Loucy (cell line): ENCODE measurements at regions not wholly inside any gene's neighbourhood (a gene's known extent, or its start where the extent isn't known, plus 50 kb on each side); places are given as distances from the start of the nearest gene placed in this dataset.

Experiments used
- H2AFZ ChIP-seq: fragments of 200-600 bp; sonication (generic); 2 replicates; pipeline ENCODE4 v1.6.0; 2016; ENCODE audit warnings: antibody characterized with exemption, mild to moderate bottlenecking, low read length, moderate library complexity
- H3F3A ChIP-seq: fragments of 200-600 bp; 2 replicates; pipeline ENCODE4 v1.6.0; 2016; ENCODE audit warnings: antibody characterized with exemption, low read depth, mild to moderate bottlenecking
- H3K27me3 ChIP-seq: fragments of 200-600 bp; sonication (generic); 2 replicates; pipeline ENCODE4 v1.6.1; 2014; ENCODE audit warnings: low read length, mild to moderate bottlenecking; ENCODE audit not compliant: insufficient read depth, poor library complexity, severe bottlenecking
- H3K36me3 ChIP-seq: fragments of 200-600 bp; sonication (generic); 2 replicates; pipeline ENCODE4 v1.6.1; 2016; ENCODE audit warnings: low read length; ENCODE audit not compliant: insufficient read depth
- H3K4me1 ChIP-seq: fragments of 200-600 bp; sonication (generic); 2 replicates; pipeline ENCODE4 v1.5.1; 2014; ENCODE audit warnings: low read length, mild to moderate bottlenecking; ENCODE audit not compliant: insufficient read depth, poor library complexity, severe bottlenecking
- H3K4me2 ChIP-seq: fragments of 200-600 bp; sonication (generic); 2 replicates; pipeline ENCODE4 v1.6.0; 2014; ENCODE audit warnings: antibody characterized with exemption, low read length, low read depth, mild to moderate bottlenecking; ENCODE audit not compliant: poor library complexity, severe bottlenecking
- H3K4me3 ChIP-seq: fragments of 200-600 bp; sonication (generic); 2 replicates; pipeline ENCODE4 v1.5.1; 2014; ENCODE audit warnings: low read length, mild to moderate bottlenecking, mixed read lengths; ENCODE audit not compliant: poor library complexity, severe bottlenecking
- H3K79me2 ChIP-seq: fragments of 200-600 bp; sonication (generic); 2 replicates; pipeline ENCODE4 v1.6.1; 2014; ENCODE audit warnings: low read length; ENCODE audit not compliant: insufficient read depth
- H3K9ac ChIP-seq: fragments of 200-600 bp; sonication (generic); 2 replicates; pipeline ENCODE4 v1.6.0; 2014; ENCODE audit warnings: mild to moderate bottlenecking, low read depth, low read length, moderate library complexity; ENCODE audit not compliant: poor library complexity, severe bottlenecking
- H3K9me2 ChIP-seq: fragments of 200-600 bp; sonication (generic); replicated peaks from 2 replicates; pipeline ENCODE4 v1.6.1; 2016; ENCODE audit warnings: low read depth, low read length, mixed read lengths
- H3K9me3 ChIP-seq: fragments of 200-600 bp; sonication (generic); 2 replicates; pipeline ENCODE4 v1.6.1; 2014; ENCODE audit warnings: mild to moderate bottlenecking, antibody characterized with exemption, low read length, low read depth; ENCODE audit not compliant: insufficient read depth
- H4K20me1 ChIP-seq: fragments of 200-600 bp; sonication (generic); 2 replicates; pipeline ENCODE4 v1.6.0; 2014; ENCODE audit warnings: antibody characterized with exemption, low read length, mild to moderate bottlenecking; ENCODE audit not compliant: insufficient read depth, poor library complexity, severe bottlenecking
- CTCF ChIP-seq: fragments of 200-600 bp; sonication (generic); conservative IDR thresholded peaks from 2 replicates; pipeline ENCODE4 v1.5.1; 2014; ENCODE audit warnings: mild to moderate bottlenecking, antibody characterized with exemption, low read length
- EZH2phosphoT487 ChIP-seq: fragments of 200-600 bp; IDR thresholded peaks from 2 replicates; pipeline ENCODE4 v1.6.1; 2018; ENCODE audit warnings: antibody characterized with exemption, mild to moderate bottlenecking, moderate library complexity, borderline replicate concordance

- Histone ChIP-seq H3K9me3 (no peaks in the 10 kb centered on the region), H3F3A (no peaks in the 10 kb centered on the region), H3K4me3 (no peak overlapping the region), H2AFZ (no peak overlapping the region), H3K4me1 (no peaks in the 10 kb centered on the region), H3K36me3 (no peaks in the 10 kb centered on the region), H3K27me3 (no peaks in the 10 kb centered on the region), H4K20me1 (no peaks in the 10 kb centered on the region), H3K4me2 (no peak overlapping the region), H3K9ac (no peak overlapping the region), H3K9me2 (no peaks in the 10 kb centered on the region), H3K79me2 (no peaks in the 10 kb centered on the region)
- no peak for TF ChIP-seq CTCF
These were observed 1019.3 kb upstream of the ADGRB3 start for GRCh38 chr6:67615796-67616195.

GRCh38 chr6:67608099-67608749 lies 1026.9 kb upstream of the ADGRB3 start:
- no peaks in the 10 kb centered on the region for H3K27me3 ChIP-seq
- no peaks in the 10 kb centered on the region for H3K36me3 ChIP-seq
- H2AFZ ChIP-seq, result no peak overlapping the region
- H3K4me1 ChIP-seq, result no peaks in the 10 kb centered on the region
- no peaks in the 10 kb centered on the region for H3F3A ChIP-seq
- no peaks in the 10 kb centered on the region for H3K9me2 ChIP-seq
- no peaks in the 10 kb centered on the region for H3K9me3 ChIP-seq
- no peaks in the 10 kb centered on the region for H4K20me1 ChIP-seq
- no peak overlapping the region for H3K4me3 ChIP-seq
- H3K9ac ChIP-seq, result no peak overlapping the region
- no peaks in the 10 kb centered on the region for H3K79me2 ChIP-seq
- no peak overlapping the region for H3K4me2 ChIP-seq
- TF ChIP-seq CTCF, result no peak
- no peak for TF ChIP-seq EZH2phosphoT487

- Histone ChIP-seq H3K36me3 (no peaks in the 10 kb centered on the region), H3F3A (no peaks in the 10 kb centered on the region), H3K9me2 (no peaks in the 10 kb centered on the region), H3K4me1 (no peaks in the 10 kb centered on the region), H4K20me1 (no peaks in the 10 kb centered on the region), H3K79me2 (no peaks in the 10 kb centered on the region), H3K9me3 (no peaks in the 10 kb centered on the region), H3K4me3 (no peak overlapping the region), H3K9ac (no peak overlapping the region), H3K27me3 (no peaks in the 10 kb centered on the region), H2AFZ (no peak overlapping the region), H3K4me2 (no peak overlapping the region)
- no peak for TF ChIP-seq EZH2phosphoT487
- TF ChIP-seq CTCF, result no peak
These were observed 1027.9 kb upstream of the ADGRB3 start for GRCh38 chr6:67606906-67607828.
